Tibial nerve (tissue), 4 donors: ENCODE measurements at regions not wholly inside any gene's neighbourhood (a gene's known extent, or its start where the extent isn't known, plus 50 kb on each side); places are given as distances from the start of the nearest gene placed in this dataset.

Experiments used
- DNase-seq, 2 donors: peaks; one replicate each; pipeline ENCODE4 v3.0.0-alpha.2; 2019; ENCODE audit warnings: low spot score in 2 of 2
- H3K27ac ChIP-seq, 4 donors: fragments of 200-600 bp; sonication (generic) in 3 of 4; one replicate each; pipeline ENCODE4 v1.5.1; 2017 to 2019; ENCODE audit warnings: mild to moderate bottlenecking in 1 of 4
- H3K27me3 ChIP-seq, 2 donors: fragments of 200-600 bp; sonication (generic) in 1 of 2; one replicate each; pipeline versions ENCODE4 v1.5.1 to v1.6.0; 2017 to 2019
- H3K36me3 ChIP-seq, 3 donors: fragments of 200-600 bp; sonication (generic); one replicate each; pipeline ENCODE4 v1.5.1; 2018 to 2019
- H3K4me1 ChIP-seq, 4 donors: fragments of 200-600 bp; sonication (generic) in 3 of 4; one replicate each; pipeline ENCODE4 v1.5.1; 2017 to 2019
- H3K4me3 ChIP-seq, 4 donors: fragments of 200-600 bp; sonication (generic) in 3 of 4; one replicate each; pipeline ENCODE4 v1.5.1; 2017 to 2019; ENCODE audit warnings: mild to moderate bottlenecking in 1 of 4, moderate library complexity in 1 of 4
- H3K9me3 ChIP-seq, 4 donors: fragments of 200-600 bp; sonication (generic) in 3 of 4; one replicate each; pipeline ENCODE4 v1.5.1; 2017 to 2019
- EP300 ChIP-seq, 2 donors: sonication (generic); formaldehyde crosslinking; IDR thresholded peaks; one replicate each; pipeline ENCODE4 v1.6.1; 2017; ENCODE audit warnings: antibody characterized with exemption in 2 of 2, mild to moderate bottlenecking in 1 of 2
- POLR2A ChIP-seq, 2 donors: fragments of 450-650 bp; IDR thresholded peaks; one replicate each; pipeline ENCODE4 v1.6.1; 2017; ENCODE audit warnings: antibody characterized with exemption in 2 of 2, mild to moderate bottlenecking in 2 of 2, moderate library complexity in 2 of 2
- WGBS, 2 donors: methylation state at CpG; one replicate each; pipeline ENCODE4 v1.1.5; 2018; 5-methylcytosine and 5-hydroxymethylcytosine counted together
- TF ChIP-seq, protein P1 (sequence below), 5 experiments: fragments of 200-600 bp in 3 of 5; fragments of 450-650 bp in 2 of 5; sonication (generic) in 3 of 5; IDR thresholded peaks; one replicate each; pipeline ENCODE4 v1.5.1; 2016 to 2019; ENCODE audit warnings: antibody characterized with exemption in 5 of 5, mild to moderate bottlenecking in 3 of 5, moderate library complexity in 2 of 5

DNA sequence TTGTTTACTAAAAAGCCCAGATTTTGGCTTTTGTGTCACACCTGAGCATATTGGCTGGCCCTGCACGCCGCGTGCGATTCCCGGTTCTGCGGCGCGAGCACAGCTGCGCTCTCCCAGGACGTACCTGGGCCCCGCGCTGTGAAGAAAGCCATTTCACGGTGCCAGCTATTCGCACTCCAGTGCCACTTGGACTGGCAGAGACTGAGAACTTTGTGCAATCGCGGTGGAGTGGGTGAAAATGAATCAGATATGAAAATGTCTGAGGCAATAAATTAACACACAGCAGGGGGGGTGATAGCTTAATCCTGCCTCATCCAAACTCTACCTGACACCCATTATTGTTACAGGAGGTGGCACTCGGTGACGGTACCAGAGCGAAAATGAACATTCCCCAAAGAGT is 330.1 kb upstream of the MGMT start:
- H3K4me1 ChIP-seq = peaks cover 0 to 10% (median 0%) of the 10 kb centered on the region in 4 donors
- DNase-seq = no peak
- TF ChIP-seq, protein P1, sequence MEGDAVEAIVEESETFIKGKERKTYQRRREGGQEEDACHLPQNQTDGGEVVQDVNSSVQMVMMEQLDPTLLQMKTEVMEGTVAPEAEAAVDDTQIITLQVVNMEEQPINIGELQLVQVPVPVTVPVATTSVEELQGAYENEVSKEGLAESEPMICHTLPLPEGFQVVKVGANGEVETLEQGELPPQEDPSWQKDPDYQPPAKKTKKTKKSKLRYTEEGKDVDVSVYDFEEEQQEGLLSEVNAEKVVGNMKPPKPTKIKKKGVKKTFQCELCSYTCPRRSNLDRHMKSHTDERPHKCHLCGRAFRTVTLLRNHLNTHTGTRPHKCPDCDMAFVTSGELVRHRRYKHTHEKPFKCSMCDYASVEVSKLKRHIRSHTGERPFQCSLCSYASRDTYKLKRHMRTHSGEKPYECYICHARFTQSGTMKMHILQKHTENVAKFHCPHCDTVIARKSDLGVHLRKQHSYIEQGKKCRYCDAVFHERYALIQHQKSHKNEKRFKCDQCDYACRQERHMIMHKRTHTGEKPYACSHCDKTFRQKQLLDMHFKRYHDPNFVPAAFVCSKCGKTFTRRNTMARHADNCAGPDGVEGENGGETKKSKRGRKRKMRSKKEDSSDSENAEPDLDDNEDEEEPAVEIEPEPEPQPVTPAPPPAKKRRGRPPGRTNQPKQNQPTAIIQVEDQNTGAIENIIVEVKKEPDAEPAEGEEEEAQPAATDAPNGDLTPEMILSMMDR (IDR thresholded peaks at IDR 0.05) = no peak
- TF ChIP-seq POLR2A (IDR thresholded peaks at IDR 0.05) (no peak), EP300 (IDR thresholded peaks at IDR 0.05) (no peak)
- H3K27me3 ChIP-seq = no peaks in the 10 kb centered on the region
- H3K27ac ChIP-seq = no peak overlapping the region
- no peaks in the 10 kb centered on the region for H3K9me3 ChIP-seq
- 93 to 96% methylated on average over 19 of the region's 19 CpGs for WGBS, 2 donors
- H3K4me3 ChIP-seq = no peak overlapping the region
- no peaks in the 10 kb centered on the region for H3K36me3 ChIP-seq

DNA sequence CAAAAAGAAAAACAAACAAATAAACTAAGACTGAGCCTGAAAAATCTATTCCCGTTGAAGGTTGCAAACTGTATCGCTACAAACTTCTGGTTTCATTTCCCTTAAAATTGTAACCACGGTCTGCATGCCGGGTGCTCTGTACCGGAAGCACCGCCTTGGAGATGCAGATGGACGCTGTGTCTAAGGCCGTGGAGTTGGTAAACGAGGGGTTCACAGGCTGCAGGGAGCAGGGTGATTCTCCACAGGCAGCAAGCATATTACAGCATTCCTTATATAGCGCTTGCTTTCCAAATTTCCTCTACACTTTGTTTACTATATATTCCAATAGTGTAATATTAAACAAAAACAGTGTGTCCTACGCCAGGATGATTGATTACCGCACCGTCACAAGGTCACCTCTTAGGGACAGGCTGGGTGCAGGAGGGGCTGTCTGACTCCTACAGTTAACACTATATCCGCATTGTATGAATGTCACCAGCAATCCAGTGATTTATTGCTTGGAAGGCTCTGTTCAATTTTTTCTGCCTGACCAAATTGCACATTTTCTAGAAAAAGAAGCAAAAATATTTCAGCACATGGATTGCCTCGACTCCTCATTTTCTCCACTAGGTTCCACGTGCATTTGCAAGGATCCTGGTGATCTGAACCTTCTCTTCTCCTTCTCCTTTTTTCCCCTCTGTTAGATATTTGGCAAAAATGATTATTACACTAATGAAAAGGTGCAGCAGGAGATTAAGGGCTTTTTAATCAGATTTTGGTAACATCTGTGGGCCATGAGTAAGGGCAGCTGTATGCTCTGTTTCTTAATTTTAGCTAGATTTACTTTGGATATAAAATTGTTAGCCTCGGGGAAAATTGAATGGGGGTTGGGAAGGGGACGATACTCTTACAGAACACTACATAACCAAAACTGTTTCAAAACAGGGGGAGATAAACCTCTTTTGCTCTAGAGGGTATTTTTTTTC is 325.8 kb upstream of the MGMT start:
- Histone ChIP-seq H3K36me3 (no peaks in the 10 kb centered on the region), H3K9me3 (no peaks in the 10 kb centered on the region), H3K4me1 (no peaks in the 10 kb centered on the region), H3K27me3 (no peaks in the 10 kb centered on the region), H3K4me3 (no peak overlapping the region), H3K27ac (no peak overlapping the region)
- TF ChIP-seq POLR2A (IDR thresholded peaks at IDR 0.05) (no peak), EP300 (IDR thresholded peaks at IDR 0.05) (no peak)
- TF ChIP-seq, protein P1 (IDR thresholded peaks at IDR 0.05) = no peak
- no peak for DNase-seq
- 46 to 59% methylated on average over 18 of the region's 18 CpGs for WGBS, 2 donors

DNA sequence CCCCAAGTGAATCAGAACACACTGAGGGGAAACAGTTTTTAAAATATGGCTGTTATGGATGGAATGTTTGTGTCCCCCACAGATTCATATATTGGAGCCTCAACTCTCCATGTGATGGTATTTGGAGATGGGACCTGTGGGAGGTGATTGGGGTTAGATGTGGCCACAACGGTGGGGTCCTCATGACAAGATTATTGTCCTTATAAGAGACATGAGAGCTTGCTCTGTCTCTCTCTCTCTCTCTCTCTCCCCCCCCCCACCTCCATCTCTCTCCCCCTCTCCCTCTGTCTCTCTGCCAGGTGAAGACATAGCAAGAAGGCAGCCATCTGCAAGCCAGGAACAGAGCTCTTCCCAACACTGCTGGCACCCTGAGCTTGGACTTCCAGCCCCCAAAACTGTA is 315.8 kb upstream of the MGMT start:
- no peak overlapping the region for H3K4me3 ChIP-seq
- no peak overlapping the region for H3K27ac ChIP-seq
- no peaks in the 10 kb centered on the region for H3K27me3 ChIP-seq
- 53 to 65% methylated on average over 1 of the region's 1 CpG for WGBS, 2 donors
- H3K36me3 ChIP-seq = no peaks in the 10 kb centered on the region
- DNase-seq = no peak
- TF ChIP-seq, protein P1 (IDR thresholded peaks at IDR 0.05) = no peak
- TF ChIP-seq POLR2A (IDR thresholded peaks at IDR 0.05) (no peak), EP300 (IDR thresholded peaks at IDR 0.05) (no peak)
- H3K9me3 ChIP-seq = peaks cover 0 to 12% (median 0%) of the 10 kb centered on the region in 4 donors
- no peaks in the 10 kb centered on the region for H3K4me1 ChIP-seq

DNA sequence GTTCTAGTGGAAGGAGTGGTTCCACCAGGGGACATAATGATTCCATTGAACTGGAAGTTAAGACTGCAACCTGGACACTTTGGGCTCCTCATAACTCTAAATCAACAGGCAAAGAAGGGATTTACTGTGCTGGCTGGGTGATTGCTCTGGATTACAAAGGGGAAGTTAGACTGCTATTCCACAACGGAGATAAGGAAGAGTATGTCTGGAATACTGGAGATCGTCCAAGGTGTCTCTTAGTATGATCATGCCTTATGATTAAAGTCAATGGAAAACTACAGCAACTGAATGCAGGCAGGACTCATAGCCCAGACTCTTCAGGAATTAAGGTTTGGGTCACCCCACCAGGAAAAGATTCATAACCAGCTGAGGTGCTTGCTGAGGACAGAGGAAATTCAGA is 310.6 kb upstream of the MGMT start:
- H3K27ac ChIP-seq = no peak overlapping the region
- H3K36me3 ChIP-seq = no peaks in the 10 kb centered on the region
- no peak for DNase-seq
- no peaks in the 10 kb centered on the region for H3K4me1 ChIP-seq
- TF ChIP-seq POLR2A (IDR thresholded peaks at IDR 0.05) = no peak
- TF ChIP-seq EP300 (IDR thresholded peaks at IDR 0.05) = no peak
- TF ChIP-seq, protein P1 (IDR thresholded peaks at IDR 0.05) = no peak
- no peaks in the 10 kb centered on the region for H3K27me3 ChIP-seq
- H3K4me3 ChIP-seq = no peak overlapping the region
- WGBS, 2 donors = 62 to 66% methylated on average over 2 of the region's 2 CpGs
- H3K9me3 ChIP-seq = peaks cover 0 to 30% (median 0%) of the 10 kb centered on the region in 4 donors

DNA sequence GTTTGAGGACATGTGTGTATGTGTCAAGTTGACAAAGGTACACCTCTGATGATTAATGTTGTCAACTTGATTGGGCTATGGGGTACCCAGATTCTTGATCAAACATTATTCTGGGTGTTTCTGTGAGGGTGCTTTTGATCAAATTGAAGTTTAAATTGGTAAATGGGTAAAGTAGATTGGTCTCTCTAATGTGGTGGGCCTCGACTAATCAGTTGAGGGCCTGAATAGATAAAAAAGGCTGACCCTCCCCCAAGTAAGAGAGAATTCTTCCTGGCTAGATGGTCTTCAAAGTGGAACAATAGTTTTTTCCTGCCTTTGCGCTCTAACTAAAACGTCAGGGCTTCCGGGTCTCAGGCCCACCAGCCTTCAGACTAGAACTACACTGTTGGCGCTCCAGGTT is 309.9 kb upstream of the MGMT start:
- no peaks in the 10 kb centered on the region for H3K36me3 ChIP-seq
- H3K9me3 ChIP-seq = peaks cover 0 to 30% (median 0%) of the 10 kb centered on the region in 4 donors
- no peak overlapping the region for H3K4me3 ChIP-seq
- no peaks in the 10 kb centered on the region for H3K4me1 ChIP-seq
- no peaks in the 10 kb centered on the region for H3K27me3 ChIP-seq
- no peak overlapping the region for H3K27ac ChIP-seq
- DNase-seq = no peak
- 92 to 97% methylated on average over 5 of the region's 5 CpGs for WGBS, 2 donors
- TF ChIP-seq, protein P1 (IDR thresholded peaks at IDR 0.05) = no peak
- TF ChIP-seq POLR2A (IDR thresholded peaks at IDR 0.05) (no peak), EP300 (IDR thresholded peaks at IDR 0.05) (no peak)
